ENCODE measurements at regions not wholly inside any gene's neighbourhood (a gene's known extent, or its start where the extent isn't known, plus 50 kb on each side); places are given as distances from the start of the nearest gene placed in this dataset.

DNA sequence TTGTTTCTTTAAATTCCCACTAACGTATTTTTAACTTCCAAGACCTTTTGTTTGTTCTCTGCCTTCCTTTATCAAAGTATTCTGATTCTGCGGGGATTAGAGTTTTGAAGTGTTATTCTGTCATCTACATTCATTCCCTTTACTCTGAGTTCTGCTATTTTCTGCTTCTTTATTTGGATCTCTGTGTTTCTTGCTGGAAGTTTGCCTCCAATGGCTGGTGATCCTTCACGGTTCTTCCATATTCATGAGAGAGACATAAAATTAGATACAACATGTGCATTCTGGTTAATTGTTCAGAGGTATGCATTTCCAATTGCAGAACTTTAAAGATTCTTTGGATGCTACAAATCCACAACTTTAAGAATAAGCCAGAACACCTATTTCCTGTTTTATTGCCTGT, 244.7 kb upstream of the ADARB2 start:
- no peak overlapping the region for H3K4me3 ChIP-seq (replicated peaks; ENCODE audit: low read depth, low read length)
- no peak for TF ChIP-seq CTCF (IDR thresholded peaks at IDR 0.05; ENCODE audit: low read depth, low read length, missing control alignments)
- no peak for DNase-seq (ENCODE audit: extremely low read depth, low read depth)

DNA sequence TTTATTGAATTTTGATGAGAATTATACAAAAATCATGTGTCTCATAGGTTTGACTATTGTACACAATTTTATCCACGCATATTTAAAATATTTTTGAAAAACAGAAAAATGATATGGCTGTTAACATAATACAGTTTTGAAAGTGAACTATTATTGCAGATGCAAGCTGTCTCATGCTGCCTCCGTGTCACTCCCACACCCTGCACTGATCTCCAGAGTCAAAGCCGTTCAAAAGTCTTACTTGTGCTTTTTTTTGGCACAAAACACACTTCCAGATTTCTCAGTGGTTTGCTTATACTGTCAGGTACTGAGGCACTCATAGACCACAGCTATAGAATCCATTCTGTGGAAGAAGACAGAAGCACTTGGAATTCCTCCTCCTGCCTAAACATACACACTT, 243.1 kb upstream of the ADARB2 start:
- no peak for DNase-seq (ENCODE audit: extremely low read depth, low read depth)
- no peak for TF ChIP-seq CTCF (IDR thresholded peaks at IDR 0.05; ENCODE audit: low read depth, low read length, missing control alignments)
- no peak overlapping the region for H3K4me3 ChIP-seq (replicated peaks; ENCODE audit: low read depth, low read length)

DNA sequence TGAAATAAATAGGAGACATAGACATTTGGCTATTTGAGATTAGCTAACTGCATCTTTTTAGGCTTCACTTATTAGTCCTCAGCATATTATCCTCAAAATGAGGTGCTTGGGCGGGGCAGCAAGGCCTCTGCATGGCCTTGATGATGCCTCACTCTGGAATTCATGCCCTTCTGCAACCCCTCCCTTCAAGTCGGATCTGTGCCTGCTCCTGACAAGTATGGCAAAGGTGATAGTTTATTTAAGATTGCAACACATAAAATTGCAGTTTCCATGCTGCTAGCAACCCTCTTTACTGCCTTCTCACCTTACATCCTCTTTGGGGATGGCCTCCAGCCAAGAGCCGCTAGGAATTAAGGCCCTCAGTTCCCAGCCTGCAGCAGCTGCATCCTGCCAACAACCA, 241.3 kb upstream of the ADARB2 start:
- TF ChIP-seq CTCF (IDR thresholded peaks at IDR 0.05; ENCODE audit: low read depth, low read length, missing control alignments) = no peak
- H3K4me3 ChIP-seq (replicated peaks; ENCODE audit: low read depth, low read length) = no peak overlapping the region
- no peak for DNase-seq (ENCODE audit: extremely low read depth, low read depth)

- H3K4me3 ChIP-seq (replicated peaks; ENCODE audit: low read depth, low read length) = no peak overlapping the region
- TF ChIP-seq CTCF (IDR thresholded peaks at IDR 0.05; ENCODE audit: low read depth, low read length, missing control alignments) = no peak
- DNase-seq (ENCODE audit: extremely low read depth, low read depth) = no peak
These were observed 240.1 kb upstream of the ADARB2 start for GRCh38 chr10:1977461-1977860.

GRCh38 chr10:1972406-1972805, 235.1 kb upstream of the ADARB2 start:
- no peak overlapping the region for H3K4me3 ChIP-seq (replicated peaks; ENCODE audit: low read depth, low read length)
- TF ChIP-seq CTCF (IDR thresholded peaks at IDR 0.05; ENCODE audit: low read depth, low read length, missing control alignments) = no peak
- DNase-seq (ENCODE audit: extremely low read depth, low read depth) = no peak

- no peak for DNase-seq (ENCODE audit: extremely low read depth, low read depth)
- TF ChIP-seq CTCF (IDR thresholded peaks at IDR 0.05; ENCODE audit: low read depth, low read length, missing control alignments) = no peak
- no peak overlapping the region for H3K4me3 ChIP-seq (replicated peaks; ENCODE audit: low read depth, low read length)
These were observed 231.1 kb upstream of the ADARB2 start for GRCh38 chr10:1968257-1969033.

Data from HFF-Myc (cell line).